Endometrium (tissue), 2 donors: ENCODE measurements at regions not wholly inside any gene's neighbourhood (a gene's known extent, or its start where the extent isn't known, plus 50 kb on each side); places are given as distances from the start of the nearest gene placed in this dataset.

ENCODE experiments used
- FAIRE-seq: peaks from 2 replicates; lab custom pipeline; 2012; peaks lifted over from hg19 to GRCh38; lab: Jason Lieb, UNC
- donor health status: control.
- donor health status: control.

GRCh38 chr4:123497340-123497739, 100.7 kb downstream of the SPRY1 start:
- FAIRE-seq: no peak

- FAIRE-seq: peak; percentile 66
Observed at GRCh38 chr4:123501733-123502132, 105.1 kb downstream of the SPRY1 start.

- no peak for FAIRE-seq
Observed at GRCh38 chr4:123503698-123504363, 107.2 kb downstream of the SPRY1 start.

- no peak for FAIRE-seq
Observed at GRCh38 chr4:123505095-123506010, 108.8 kb downstream of the SPRY1 start.

- no peak for FAIRE-seq
Observed at GRCh38 chr4:123506011-123506695, 109.6 kb downstream of the SPRY1 start.

- FAIRE-seq: no peak
Observed at GRCh38 chr4:123507376-123507775, 110.8 kb downstream of the SPRY1 start.

- FAIRE-seq: no peak
Observed at GRCh38 chr4:123510221-123510620, 113.6 kb downstream of the SPRY1 start.

- no peak for FAIRE-seq
Observed at GRCh38 chr4:123510659-123511058, 114.1 kb downstream of the SPRY1 start.

GRCh38 chr4:123516576-123516975, 120.0 kb downstream of the SPRY1 start:
- peak; percentile 72 for FAIRE-seq

GRCh38 chr4:123517176-123517575, 120.6 kb downstream of the SPRY1 start:
- FAIRE-seq: no peak

- no peak for FAIRE-seq
Observed at GRCh38 chr4:123517971-123518370, 121.4 kb downstream of the SPRY1 start.

- FAIRE-seq: no peak
Observed at GRCh38 chr4:123520325-123520724, 123.7 kb downstream of the SPRY1 start.

- no peak for FAIRE-seq
Observed at GRCh38 chr4:123522081-123522480, 125.5 kb downstream of the SPRY1 start.

GRCh38 chr4:123522646-123523045, 126.1 kb downstream of the SPRY1 start:
- no peak for FAIRE-seq

- FAIRE-seq: no peak
Observed at GRCh38 chr4:123524958-123525628, 128.5 kb downstream of the SPRY1 start.

GRCh38 chr4:123526511-123526910, 129.9 kb downstream of the SPRY1 start:
- FAIRE-seq: no peak

GRCh38 chr4:123528501-123529277, 132.1 kb downstream of the SPRY1 start:
- no peak for FAIRE-seq

GRCh38 chr4:123529278-123529568, 132.6 kb downstream of the SPRY1 start:
- FAIRE-seq: no peak

- peak; percentile 15 for FAIRE-seq
Observed at GRCh38 chr4:123530357-123530756, 133.8 kb downstream of the SPRY1 start.

GRCh38 chr4:123535037-123535748, 138.6 kb downstream of the SPRY1 start:
- no peak for FAIRE-seq

- FAIRE-seq: no peak
Observed at GRCh38 chr4:123536225-123536624, 139.6 kb downstream of the SPRY1 start.
